SK-N-SH (cell line): ENCODE measurements at regions not wholly inside any gene's neighbourhood (a gene's known extent, or its start where the extent isn't known, plus 50 kb on each side); places are given as distances from the start of the nearest gene placed in this dataset.

Source experiments
- CTCF ChIA-PET: fragments of 300-600, 350-600 bp; formaldehyde crosslinking; extraction: SDS; loops from one replicate; lab custom pipeline; 2021; lab: Yijun Ruan, JAX
- POLR2A ChIA-PET: fragments of 350-600 bp; sonication (Branson Sonifier 250); formaldehyde crosslinking; extraction: SDS; loops from one replicate; lab custom pipeline; 2020; ENCODE audit warnings: antibody characterized with exemption, inconsistent platforms; lab: Yijun Ruan, JAX
- DNase-seq: peaks from one replicate; pipeline ENCODE4 v3.0.0; 2012
- H2AFZ ChIP-seq: fragments of 200-600 bp; sonication (generic); 2 replicates; pipeline ENCODE4 v1.8.1; 2016; ENCODE audit warnings: antibody characterized with exemption, mild to moderate bottlenecking, low read depth
- H3F3A ChIP-seq: fragments of 200-600 bp; sonication (generic); replicated peaks from 2 replicates; pipeline ENCODE3; 2016; ENCODE audit warnings: antibody characterized with exemption, mild to moderate bottlenecking; ENCODE audit not compliant: insufficient read depth
- H3K27ac ChIP-seq, 2 experiments: fragments of 200-500 bp in 1 of 2; fragments of 200-600 bp in 1 of 2; sonication (Bioruptor generic) in 1 of 2; sonication (generic), shearing (Covaris generic) in 1 of 2; 2 replicates each; pipeline versions ENCODE4 v1.5.1 to v1.6.1; 2014 to 2016; ENCODE audit warnings: low read depth in 2 of 2, inconsistent platforms in 1 of 2, low read length in 1 of 2, mild to moderate bottlenecking in 1 of 2, mixed read lengths in 1 of 2
- H3K27me3 ChIP-seq: fragments of 200-600 bp; sonication (generic), shearing (Covaris generic); 2 replicates; pipeline ENCODE4 v1.6.1; 2016; ENCODE audit warnings: mixed run types; ENCODE audit not compliant: insufficient read depth
- H3K36me3 ChIP-seq, 2 experiments: fragments of 200-500 bp in 1 of 2; fragments of 200-600 bp in 1 of 2; sonication (Bioruptor generic) in 1 of 2; sonication (generic) in 1 of 2; replicated peaks in 1 of 2; 2 replicates each; pipeline versions ENCODE3 to v1.5.1; 2014 to 2016; ENCODE audit warnings: low read length in 1 of 2, mild to moderate bottlenecking in 1 of 2; ENCODE audit not compliant: insufficient read depth in 2 of 2, control insufficient read depth in 1 of 2
- H3K4me1 ChIP-seq, 2 experiments: fragments of 200-500 bp in 1 of 2; fragments of 200-600 bp in 1 of 2; sonication (Bioruptor generic) in 1 of 2; sonication (generic), shearing (Covaris generic) in 1 of 2; 2 replicates each; pipeline versions ENCODE4 v1.5.1 to v1.6.1; 2014 to 2016; ENCODE audit warnings: low read depth in 1 of 2, low read length in 1 of 2, mixed run types in 1 of 2; ENCODE audit not compliant: insufficient read depth in 2 of 2, control insufficient read depth in 1 of 2
- H3K4me2 ChIP-seq: fragments of 200-600 bp; sonication (generic), shearing (Covaris generic); 2 replicates; pipeline ENCODE4 v1.6.1; 2017; ENCODE audit warnings: mixed run types
- H3K4me3 ChIP-seq, 2 experiments: fragments of 200-500 bp in 1 of 2; fragments of 200-600 bp in 1 of 2; sonication (Bioruptor generic) in 1 of 2; sonication (generic), shearing (Covaris generic) in 1 of 2; 2 replicates each; pipeline versions ENCODE4 v1.5.1 to v1.8.1; 2014 to 2016; ENCODE audit warnings: low read depth in 2 of 2, inconsistent platforms in 1 of 2, low read length in 1 of 2, mild to moderate bottlenecking in 1 of 2, mixed read lengths in 1 of 2, moderate library complexity in 1 of 2
- H3K79me2 ChIP-seq: fragments of 200-600 bp; sonication (generic); 2 replicates; pipeline ENCODE4 v1.8.1; 2017; ENCODE audit warnings: mild to moderate bottlenecking; ENCODE audit not compliant: insufficient read depth
- H3K9ac ChIP-seq: fragments of 200-600 bp; sonication (generic); 2 replicates; pipeline ENCODE4 v1.6.1; 2017; ENCODE audit warnings: mixed run types
- H3K9me2 ChIP-seq: fragments of 200-600 bp; sonication (generic); 2 replicates; pipeline ENCODE4 v1.6.1; 2017; ENCODE audit warnings: mixed run types
- H3K9me3 ChIP-seq: fragments of 200-600 bp; sonication (generic); 2 replicates; pipeline ENCODE4 v1.6.1; 2017; ENCODE audit warnings: mixed run types, mild to moderate bottlenecking, moderate library complexity
- H4K20me1 ChIP-seq: fragments of 200-600 bp; sonication (generic); 2 replicates; pipeline ENCODE4 v1.6.1; 2017; ENCODE audit warnings: mild to moderate bottlenecking, mixed run types; ENCODE audit not compliant: insufficient read depth
- CHD2 ChIP-seq: fragments of 150-350 bp; IDR thresholded peaks from 2 replicates; pipeline ENCODE4 v1.6.1; 2018; ENCODE audit warnings: low read length; ENCODE audit not compliant: partially characterized antibody
- EZH2phosphoT487 ChIP-seq: fragments of 200-600 bp; sonication (generic); IDR thresholded peaks from 2 replicates; pipeline ENCODE4 v1.6.1; 2017; ENCODE audit warnings: low read depth, mixed run types, mild to moderate bottlenecking, antibody characterized with exemption, moderate library complexity, borderline replicate concordance
- FOSL2 ChIP-seq: IDR thresholded peaks from 2 replicates; pipeline ENCODE4 v1.4.0; 2012; ENCODE audit warnings: low read depth, mild to moderate bottlenecking, moderate library complexity, borderline replicate concordance
- GABPA ChIP-seq: IDR thresholded peaks from 2 replicates; pipeline ENCODE4 v1.4.0; 2012; ENCODE audit warnings: low read depth, mild to moderate bottlenecking
- GATA2 ChIP-seq: sonication (generic); formaldehyde crosslinking; IDR thresholded peaks from 2 replicates; pipeline ENCODE4 v1.5.0; 2020; ENCODE audit warnings: mild to moderate bottlenecking, missing genetic modification reagents
- JUND ChIP-seq: IDR thresholded peaks from 2 replicates; pipeline ENCODE4 v1.4.0; 2012
- NFIC ChIP-seq: IDR thresholded peaks from 2 replicates; pipeline ENCODE4 v1.4.0; 2012; ENCODE audit warnings: borderline replicate concordance
- NRF1 ChIP-seq: IDR thresholded peaks from 2 replicates; pipeline ENCODE4 v1.6.1; 2012; ENCODE audit warnings: low read depth, mild to moderate bottlenecking, low read length
- RAD21 ChIP-seq: IDR thresholded peaks from 2 replicates; pipeline ENCODE4 v1.6.1; 2012; ENCODE audit warnings: mild to moderate bottlenecking, low read length
- RCOR1 ChIP-seq: fragments of 150-350 bp; IDR thresholded peaks from 2 replicates; pipeline ENCODE4 v1.6.1; 2017; ENCODE audit warnings: antibody characterized with exemption, low read length
- RXRA ChIP-seq: IDR thresholded peaks from 2 replicates; pipeline ENCODE4 v1.4.0; 2012; ENCODE audit warnings: low read depth, mild to moderate bottlenecking, borderline replicate concordance
- TAF1 ChIP-seq: IDR thresholded peaks from 2 replicates; pipeline ENCODE4 v1.6.1; 2012; ENCODE audit warnings: low read depth, mild to moderate bottlenecking, low read length, moderate library complexity, borderline replicate concordance
- TCF12 ChIP-seq: IDR thresholded peaks from 2 replicates; pipeline ENCODE4 v1.4.0; 2012
- TEAD4 ChIP-seq: IDR thresholded peaks from 2 replicates; pipeline ENCODE4 v1.4.0; 2012; ENCODE audit warnings: mild to moderate bottlenecking, borderline replicate concordance; ENCODE audit not compliant: insufficient read depth
- WGBS: methylation state at CpG from one replicate; pipeline ENCODE4 v1.1.6; 2017; ENCODE audit warnings: low lambda C conversion rate; 5-methylcytosine and 5-hydroxymethylcytosine counted together
- TF ChIP-seq, protein P1 (sequence below): IDR thresholded peaks from 2 replicates; pipeline ENCODE4 v1.4.0; 2012; ENCODE audit warnings: low read depth
- TF ChIP-seq, protein P2 (sequence below): fragments of 150-350 bp; IDR thresholded peaks from 2 replicates; pipeline ENCODE4 v1.6.1; 2017; ENCODE audit warnings: antibody characterized with exemption, low read length, low read depth, borderline replicate concordance

DNA sequence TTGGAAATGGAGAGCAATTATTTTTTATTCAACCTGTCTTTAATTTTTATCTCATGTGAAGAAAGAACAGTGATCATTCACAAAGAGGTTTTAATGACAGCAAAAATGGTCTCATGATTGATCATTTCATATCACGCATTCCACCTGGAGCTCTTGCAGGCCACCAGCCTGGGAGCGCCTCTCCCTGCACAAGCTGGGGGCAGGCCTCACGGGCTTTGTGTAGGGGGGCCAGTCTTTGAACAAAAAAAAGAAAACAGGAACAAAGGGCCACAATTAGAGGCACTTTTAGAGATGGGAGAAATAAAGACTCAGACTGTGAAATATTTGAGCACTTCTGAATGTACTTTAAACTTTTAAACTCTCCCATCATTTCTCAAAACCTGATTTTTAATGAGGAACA is 232.9 kb downstream of the CHD9NB start:
- no peaks in the 10 kb centered on the region for H3F3A ChIP-seq
- H3K4me1 ChIP-seq, result no peaks in the 10 kb centered on the region
- no peaks in the 10 kb centered on the region for H3K9me2 ChIP-seq
- no peaks in the 10 kb centered on the region for H3K9me3 ChIP-seq
- no peaks in the 10 kb centered on the region for H4K20me1 ChIP-seq
- TF ChIP-seq TEAD4 (no peak), NFIC (no peak), GATA2 (CRISPR knock-in tag) (no peak)
- TF ChIP-seq, all 33 proteins: peak for 0
- Histone ChIP-seq H3K27me3 (no peaks in the 10 kb centered on the region), H2AFZ (no peak overlapping the region), H3K4me2 (no peak overlapping the region), H3K4me3 (no peak overlapping the region), H3K27ac (no peak overlapping the region), H3K79me2 (no peaks in the 10 kb centered on the region), H3K9ac (no peak overlapping the region), H3K36me3 (no peaks in the 10 kb centered on the region)
- 24% methylated on average over 3 of the region's 3 CpGs for WGBS
- no peak for DNase-seq
- ChIA-PET CTCF (no interaction called here), POLR2A (no interaction called here)

DNA sequence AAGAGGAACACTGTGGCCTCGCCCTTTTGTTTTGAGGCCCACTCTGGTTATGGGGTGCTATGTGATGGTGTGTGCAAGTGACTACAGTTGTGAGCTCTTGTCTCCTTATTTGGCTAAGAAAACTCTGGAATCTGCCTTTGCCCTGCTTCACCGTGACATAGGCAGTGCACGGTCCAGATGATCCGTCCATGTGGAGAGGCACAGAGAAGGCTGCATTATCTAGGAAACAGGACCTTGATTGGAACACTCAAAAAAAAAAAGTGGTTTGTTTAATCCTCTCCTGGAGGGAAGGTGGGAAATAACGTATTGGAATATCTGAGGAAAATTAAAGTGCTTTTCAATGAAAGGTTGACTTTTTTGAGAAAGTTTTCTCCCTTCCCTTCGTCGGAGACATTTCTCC is 233.3 kb downstream of the CHD9NB start:
- H3K36me3 ChIP-seq, result no peaks in the 10 kb centered on the region
- H3F3A ChIP-seq, result no peaks in the 10 kb centered on the region
- TF ChIP-seq FOSL2 (no peak), JUND (no peak), TAF1 (no peak), TCF12 (no peak), TEAD4 (no peak), RCOR1 (no peak), RXRA (no peak), NRF1 (no peak)
- TF ChIP-seq, protein P1, sequence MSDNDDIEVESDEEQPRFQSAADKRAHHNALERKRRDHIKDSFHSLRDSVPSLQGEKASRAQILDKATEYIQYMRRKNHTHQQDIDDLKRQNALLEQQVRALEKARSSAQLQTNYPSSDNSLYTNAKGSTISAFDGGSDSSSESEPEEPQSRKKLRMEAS, result no peak
- TF ChIP-seq, protein P2, sequence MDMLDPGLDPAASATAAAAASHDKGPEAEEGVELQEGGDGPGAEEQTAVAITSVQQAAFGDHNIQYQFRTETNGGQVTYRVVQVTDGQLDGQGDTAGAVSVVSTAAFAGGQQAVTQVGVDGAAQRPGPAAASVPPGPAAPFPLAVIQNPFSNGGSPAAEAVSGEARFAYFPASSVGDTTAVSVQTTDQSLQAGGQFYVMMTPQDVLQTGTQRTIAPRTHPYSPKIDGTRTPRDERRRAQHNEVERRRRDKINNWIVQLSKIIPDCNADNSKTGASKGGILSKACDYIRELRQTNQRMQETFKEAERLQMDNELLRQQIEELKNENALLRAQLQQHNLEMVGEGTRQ, result no peak
- TF ChIP-seq, all 33 proteins: peak for 0
- Histone ChIP-seq H3K4me1 (no peaks in the 10 kb centered on the region), H2AFZ (no peak overlapping the region), H3K4me2 (no peak overlapping the region), H4K20me1 (no peaks in the 10 kb centered on the region), H3K9ac (no peak overlapping the region), H3K79me2 (no peaks in the 10 kb centered on the region), H3K4me3 (no peak overlapping the region), H3K27ac (no peak overlapping the region), H3K9me3 (no peaks in the 10 kb centered on the region), H3K9me2 (no peaks in the 10 kb centered on the region), H3K27me3 (no peaks in the 10 kb centered on the region)
- ChIA-PET CTCF (no interaction called here), POLR2A (no interaction called here)
- no peak for DNase-seq
- WGBS, result 40% methylated on average over 7 of the region's 7 CpGs

DNA sequence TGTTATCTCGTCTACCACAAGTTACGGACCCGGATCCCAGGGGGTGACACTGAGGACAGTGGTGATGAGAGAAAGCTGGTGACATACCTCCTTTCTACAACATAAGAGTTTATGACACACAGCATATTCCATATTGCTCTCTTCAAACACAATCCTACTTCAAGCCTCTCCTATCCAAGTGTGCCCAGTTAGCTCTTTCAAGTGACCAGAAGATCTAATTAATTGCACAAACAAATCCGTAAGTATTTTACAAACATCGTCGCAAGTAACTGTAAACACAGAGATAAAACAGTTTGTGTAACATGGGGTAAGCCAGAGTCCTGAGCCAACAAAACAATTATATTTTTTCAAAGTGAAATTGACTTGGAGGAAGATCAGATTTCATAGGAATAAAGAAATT is 235.0 kb downstream of the CHD9NB start:
- DNase-seq, result no peak
- Histone ChIP-seq H3K27me3 (no peaks in the 10 kb centered on the region), H3K9ac (no peak overlapping the region), H4K20me1 (no peaks in the 10 kb centered on the region), H3K9me2 (no peaks in the 10 kb centered on the region), H3K36me3 (no peaks in the 10 kb centered on the region), H3K9me3 (no peaks in the 10 kb centered on the region), H2AFZ (no peak overlapping the region), H3F3A (no peaks in the 10 kb centered on the region), H3K79me2 (no peaks in the 10 kb centered on the region), H3K4me1 (no peaks in the 10 kb centered on the region), H3K27ac (no peak overlapping the region), H3K4me3 (no peak overlapping the region), H3K4me2 (no peak overlapping the region)
- no peak for TF ChIP-seq CHD2
- no peak for TF ChIP-seq RXRA
- no peak for TF ChIP-seq RAD21
- no peak for TF ChIP-seq NFIC
- no peak for TF ChIP-seq TEAD4
- no peak for TF ChIP-seq NRF1
- TF ChIP-seq TCF12, result no peak
- no peak for TF ChIP-seq GABPA
- no peak for TF ChIP-seq EZH2phosphoT487
- no peak for TF ChIP-seq RCOR1
- WGBS, result 31% methylated on average over 6 of the region's 6 CpGs
- CTCF ChIA-PET, result no interaction called here
- POLR2A ChIA-PET, result no interaction called here
